Astrocyte (in vitro differentiated cells and primary cell): ENCODE measurements at regions not wholly inside any gene's neighbourhood (a gene's known extent, or its start where the extent isn't known, plus 50 kb on each side); places are given as distances from the start of the nearest gene placed in this dataset.

ENCODE experiments used
- CTCF ChIP-seq: IDR thresholded peaks from 2 replicates; pipeline ENCODE4 v1.5.1; 2011; ENCODE audit warnings: low read depth, mild to moderate bottlenecking, inconsistent platforms, low read length, moderate library complexity; ENCODE audit not compliant: insufficient read depth
- EZH2 ChIP-seq: IDR thresholded peaks from 2 replicates; pipeline ENCODE4 v1.6.1; 2012; ENCODE audit warnings: mild to moderate bottlenecking, low read length, inconsistent platforms; ENCODE audit not compliant: insufficient read depth

GRCh38 chr4:129926936-129927335 is 831.0 kb downstream of the C4orf33 start:
- TF ChIP-seq CTCF (no peak), EZH2 (no peak)
